PC-9 (cell line): ENCODE measurements at regions not wholly inside any gene's neighbourhood (a gene's known extent, or its start where the extent isn't known, plus 50 kb on each side); places are given as distances from the start of the nearest gene placed in this dataset.

Experiments
- BruUV-seq: library from RNA; stranded (reverse); fragments of 400-500 nt; replicated peaks from 2 replicates; lab custom pipeline; 2021; lab: Mats Ljungman, UMichigan
- CTCF ChIA-PET: fragments of 300-600 bp; sonication (Branson Sonifier 250); formaldehyde crosslinking; loops from one replicate; lab custom pipeline; 2022; ENCODE audit warnings: antibody characterized with exemption; lab: Charles Lee
- POLR2A ChIA-PET: fragments of 300-600 bp; sonication (Branson Sonifier 250); formaldehyde crosslinking; loops from one replicate; lab custom pipeline; 2022; ENCODE audit warnings: antibody characterized with exemption; ENCODE audit not compliant: unreplicated experiment; lab: Charles Lee
- DNase-seq, 2 experiments: peaks; one replicate each; pipeline versions ENCODE4 v3.0.0 to v3.0.0-alpha.2; 2015 to 2022; ENCODE audit warnings: mixed read lengths in 1 of 2
- H2AFZ ChIP-seq: fragments of 200-600 bp; sonication (generic); 2 replicates; pipeline ENCODE4 v1.8.1; 2017; ENCODE audit warnings: antibody characterized with exemption
- H3F3A ChIP-seq: fragments of 200-600 bp; sonication (generic); 2 replicates; pipeline ENCODE4 v1.8.1; 2017; ENCODE audit warnings: antibody characterized with exemption, mild to moderate bottlenecking, low read depth; ENCODE audit not compliant: insufficient read depth
- H3K27ac ChIP-seq: fragments of 200-600 bp; sonication (generic); 2 replicates; pipeline ENCODE4 v1.6.1; 2016; ENCODE audit warnings: mixed run types
- H3K27me3 ChIP-seq: fragments of 200-600 bp; sonication (generic); 2 replicates; pipeline ENCODE4 v1.6.1; 2016; ENCODE audit warnings: low read depth, mixed run types; ENCODE audit not compliant: insufficient read depth
- H3K36me3 ChIP-seq: fragments of 200-600 bp; sonication (generic); 2 replicates; pipeline ENCODE4 v1.6.1; 2016; ENCODE audit warnings: low read depth, mixed run types
- H3K4me1 ChIP-seq: fragments of 200-600 bp; sonication (generic); replicated peaks from 2 replicates; pipeline ENCODE4 v1.6.1; 2016; ENCODE audit warnings: mixed run types; ENCODE audit not compliant: insufficient read depth
- H3K4me2 ChIP-seq: fragments of 200-600 bp; sonication (generic); 2 replicates; pipeline ENCODE4 v1.6.1; 2017; ENCODE audit warnings: mixed run types
- H3K4me3 ChIP-seq: fragments of 200-600 bp; sonication (generic); 2 replicates; pipeline ENCODE4 v1.6.1; 2016; ENCODE audit warnings: mixed run types
- H3K79me2 ChIP-seq: fragments of 200-600 bp; sonication (generic); 2 replicates; pipeline ENCODE4 v1.6.1; 2017; ENCODE audit warnings: low read depth, mixed run types
- H3K9me2 ChIP-seq: fragments of 200-600 bp; sonication (generic); 2 replicates; pipeline ENCODE4 v1.8.1; 2017; ENCODE audit warnings: mild to moderate bottlenecking; ENCODE audit not compliant: insufficient read depth
- H3K9me3 ChIP-seq: fragments of 200-600 bp; sonication (generic); 2 replicates; pipeline ENCODE4 v1.8.1; 2016; ENCODE audit warnings: low read depth; ENCODE audit not compliant: insufficient read depth
- H4K20me1 ChIP-seq: fragments of 200-600 bp; sonication (generic); 2 replicates; pipeline ENCODE4 v1.8.1; 2017; ENCODE audit not compliant: insufficient read depth
- EZH2 ChIP-seq: fragments of 200-600 bp; sonication (generic); IDR thresholded peaks from 2 replicates; pipeline ENCODE4 v1.8.0; 2017; ENCODE audit warnings: antibody characterized with exemption, low read depth
- intact Hi-C: fragments of 100-400 bp; cut with micrococcal nuclease; formaldehyde crosslinking; loops from one replicate; pipeline ENCODE4 v1.10.0; 2022; ENCODE audit not compliant: unreplicated experiment
- TF ChIP-seq, protein P1 (sequence below): fragments of 200-600 bp; sonication (generic); conservative IDR thresholded peaks from 2 replicates; pipeline ENCODE4 v1.6.1; 2017; ENCODE audit warnings: mixed run types, antibody characterized with exemption, mild to moderate bottlenecking, moderate library complexity

GRCh38 chr15:95559875-95560394 lies 770.6 kb upstream of the NR2F2 start:
- Histone ChIP-seq H4K20me1 (no peaks in the 10 kb centered on the region), H3F3A (peaks cover 5% of the 10 kb centered on the region; the same call in 1 of the 2 replicates), H3K4me3 (no peak overlapping the region), H3K4me1 (peaks cover 38% of the 10 kb centered on the region), H3K27me3 (no peaks in the 10 kb centered on the region), H3K9me3 (peaks cover 16% of the 10 kb centered on the region), H2AFZ (peak overlapping the region; percentile 61), H3K36me3 (0 out of 2 replicates have a peak, but pooled peaks cover 10% of the 10 kb centered on the region), H3K9me2 (no peaks in the 10 kb centered on the region), H3K4me2 (0 out of 2 replicates have a peak overlapping the region, but pooled peaks have one; percentile 4), H3K79me2 (no peaks in the 10 kb centered on the region), H3K27ac (peak overlapping the region; percentile 82)
- BruUV-seq: no TSS peak
- POLR2A ChIA-PET: no interaction called here
- peak; percentile 28 to 69 for DNase-seq
- intact Hi-C loops: loop anchor here (5.0 to 10.0 kb wide), 3 partner anchors 122 to 767 kb away; no protein-coding TSS in a partner anchor
- CTCF ChIA-PET: no interaction called here
- no peak for TF ChIP-seq EZH2
- TF ChIP-seq, protein P1, sequence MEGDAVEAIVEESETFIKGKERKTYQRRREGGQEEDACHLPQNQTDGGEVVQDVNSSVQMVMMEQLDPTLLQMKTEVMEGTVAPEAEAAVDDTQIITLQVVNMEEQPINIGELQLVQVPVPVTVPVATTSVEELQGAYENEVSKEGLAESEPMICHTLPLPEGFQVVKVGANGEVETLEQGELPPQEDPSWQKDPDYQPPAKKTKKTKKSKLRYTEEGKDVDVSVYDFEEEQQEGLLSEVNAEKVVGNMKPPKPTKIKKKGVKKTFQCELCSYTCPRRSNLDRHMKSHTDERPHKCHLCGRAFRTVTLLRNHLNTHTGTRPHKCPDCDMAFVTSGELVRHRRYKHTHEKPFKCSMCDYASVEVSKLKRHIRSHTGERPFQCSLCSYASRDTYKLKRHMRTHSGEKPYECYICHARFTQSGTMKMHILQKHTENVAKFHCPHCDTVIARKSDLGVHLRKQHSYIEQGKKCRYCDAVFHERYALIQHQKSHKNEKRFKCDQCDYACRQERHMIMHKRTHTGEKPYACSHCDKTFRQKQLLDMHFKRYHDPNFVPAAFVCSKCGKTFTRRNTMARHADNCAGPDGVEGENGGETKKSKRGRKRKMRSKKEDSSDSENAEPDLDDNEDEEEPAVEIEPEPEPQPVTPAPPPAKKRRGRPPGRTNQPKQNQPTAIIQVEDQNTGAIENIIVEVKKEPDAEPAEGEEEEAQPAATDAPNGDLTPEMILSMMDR: no peak

DNA sequence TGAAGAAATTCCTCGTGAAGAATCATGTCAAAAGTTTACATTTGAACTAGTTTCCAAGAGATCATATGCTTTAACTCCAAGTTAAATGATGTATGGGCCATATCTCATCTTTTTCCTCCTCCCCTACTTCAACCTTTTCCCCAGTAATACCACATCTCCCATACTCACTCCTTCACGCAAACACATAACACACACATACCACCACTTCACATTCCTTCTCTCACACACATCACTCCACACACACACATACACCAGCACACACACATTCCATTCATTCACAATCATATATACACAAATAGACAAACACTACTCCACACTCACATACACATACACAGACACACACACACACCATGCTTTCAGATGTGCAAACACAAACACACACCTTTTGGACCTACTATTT lies 769.0 kb upstream of the NR2F2 start:
- peaks cover 5% of the 10 kb centered on the region; the same call in 1 of the 2 replicates for H3F3A ChIP-seq
- H3K27me3 ChIP-seq: no peaks in the 10 kb centered on the region
- DNase-seq: no peak
- no peak overlapping the region for H2AFZ ChIP-seq
- TF ChIP-seq EZH2: no peak
- TF ChIP-seq, protein P1: no peak
- POLR2A ChIA-PET: no interaction called here
- no peaks in the 10 kb centered on the region for H4K20me1 ChIP-seq
- H3K4me3 ChIP-seq: no peak overlapping the region
- H3K36me3 ChIP-seq: 0 out of 2 replicates have a peak, but pooled peaks cover 10% of the 10 kb centered on the region
- intact Hi-C loops: loop anchor here (5.0 to 10.0 kb wide), 3 partner anchors 121 to 766 kb away; no protein-coding TSS in a partner anchor
- H3K9me3 ChIP-seq: peaks cover 11% of the 10 kb centered on the region
- CTCF ChIA-PET: no interaction called here
- H3K4me1 ChIP-seq: peaks cover 38% of the 10 kb centered on the region
- no peak overlapping the region for H3K4me2 ChIP-seq
- no peak overlapping the region for H3K27ac ChIP-seq
- H3K9me2 ChIP-seq: no peaks in the 10 kb centered on the region
- BruUV-seq: no TSS peak
- H3K79me2 ChIP-seq: no peaks in the 10 kb centered on the region

DNA sequence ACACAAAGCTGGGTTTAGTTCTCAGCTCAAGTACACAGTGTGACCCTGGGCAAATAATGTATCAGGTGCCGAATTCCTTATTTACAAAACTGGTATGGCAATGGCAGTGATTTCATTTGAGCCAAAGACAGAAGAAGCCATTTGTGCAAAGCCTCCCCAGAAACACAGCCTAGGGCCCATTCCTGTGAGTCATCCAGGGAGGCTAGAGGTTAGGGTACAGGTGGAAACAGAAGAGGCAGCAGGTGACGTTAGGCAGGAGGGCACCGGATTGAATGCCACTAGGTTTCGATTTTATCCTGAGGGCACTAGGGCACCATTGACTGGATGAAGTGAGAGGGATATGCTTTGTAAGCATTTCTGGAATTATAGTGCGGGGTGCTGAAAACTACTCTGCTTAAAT lies 766.9 kb upstream of the NR2F2 start:
- intact Hi-C loops: loop anchor here (5.0 to 10.0 kb wide), 3 partner anchors 119 to 764 kb away; no protein-coding TSS in a partner anchor
- H3K4me1 ChIP-seq: peaks cover 24% of the 10 kb centered on the region
- H3F3A ChIP-seq: 0 out of 2 replicates have a peak, but pooled peaks cover 5% of the 10 kb centered on the region
- TF ChIP-seq EZH2: no peak
- TF ChIP-seq, protein P1: no peak
- no peak overlapping the region for H3K27ac ChIP-seq
- H3K4me2 ChIP-seq: 0 out of 2 replicates have a peak overlapping the region, but pooled peaks have one; percentile 10
- H3K4me3 ChIP-seq: no peak overlapping the region
- no TSS peak for BruUV-seq
- H2AFZ ChIP-seq: peak overlapping the region; percentile 9; the same call in 1 of the 2 replicates
- no peaks in the 10 kb centered on the region for H4K20me1 ChIP-seq
- H3K36me3 ChIP-seq: 0 out of 2 replicates have a peak, but pooled peaks cover 4% of the 10 kb centered on the region
- no peaks in the 10 kb centered on the region for H3K9me2 ChIP-seq
- DNase-seq: peak; percentile 57 to 72
- H3K27me3 ChIP-seq: no peaks in the 10 kb centered on the region
- H3K9me3 ChIP-seq: peaks cover 2% of the 10 kb centered on the region
- ChIA-PET POLR2A (no interaction called here), CTCF (no interaction called here)
- H3K79me2 ChIP-seq: no peaks in the 10 kb centered on the region
